ES-I3 (cell line): ENCODE measurements at regions not wholly inside any gene's neighbourhood (a gene's known extent, or its start where the extent isn't known, plus 50 kb on each side); places are given as distances from the start of the nearest gene placed in this dataset.
"Not testable (repeated sequence)": the region's sequence is repeated elsewhere in the genome, so short reads cannot be mapped to it uniquely, and the experiment has no call there.

Source experiments
- H3K36me3 ChIP-seq: 2 replicates; pipeline ENCODE4 v1.6.1; 2013; ENCODE audit warnings: mild to moderate bottlenecking, low read length, control low read depth, moderate library complexity; ENCODE audit not compliant: insufficient read depth
- H3K4me1 ChIP-seq: 2 replicates; pipeline ENCODE4 v1.6.1; 2013; ENCODE audit warnings: mild to moderate bottlenecking, control low read depth, low read length; ENCODE audit not compliant: insufficient read depth
- H3K9ac ChIP-seq: 2 replicates; pipeline ENCODE4 v1.6.1; 2013; ENCODE audit warnings: low read depth, mild to moderate bottlenecking, low read length, moderate library complexity
- H3K9me3 ChIP-seq: 2 replicates; pipeline ENCODE4 v1.6.1; 2013; ENCODE audit warnings: mild to moderate bottlenecking, low read length, moderate library complexity; ENCODE audit not compliant: control insufficient read depth, insufficient read depth

DNA sequence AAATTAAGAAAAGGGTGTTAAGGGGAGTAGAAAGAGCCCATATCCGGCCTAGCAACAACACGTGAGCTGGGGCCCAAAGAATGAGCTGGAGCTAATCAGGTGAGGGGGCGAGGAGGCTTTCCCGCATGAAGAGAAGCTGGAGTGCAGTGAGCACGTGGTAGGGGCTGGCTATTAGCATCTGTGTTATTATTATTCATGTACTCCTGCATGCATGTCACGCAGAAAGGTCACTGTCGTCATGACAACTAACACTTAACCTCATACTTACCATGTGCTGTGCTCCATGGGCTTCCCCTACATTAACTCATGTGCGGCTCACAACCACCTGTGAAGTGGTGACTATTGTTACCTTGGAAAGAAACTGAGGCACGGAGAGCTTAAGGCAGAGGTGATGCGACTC is 227.6 kb upstream of the UBL3 start:
- H3K4me1 ChIP-seq, result 0 out of 2 replicates have a peak, but pooled peaks cover 2% of the 10 kb centered on the region
- peaks cover 6% of the 10 kb centered on the region; the same call in 1 of the 2 replicates for H3K9me3 ChIP-seq
- no peaks in the 10 kb centered on the region for H3K36me3 ChIP-seq
- no peak overlapping the region for H3K9ac ChIP-seq

DNA sequence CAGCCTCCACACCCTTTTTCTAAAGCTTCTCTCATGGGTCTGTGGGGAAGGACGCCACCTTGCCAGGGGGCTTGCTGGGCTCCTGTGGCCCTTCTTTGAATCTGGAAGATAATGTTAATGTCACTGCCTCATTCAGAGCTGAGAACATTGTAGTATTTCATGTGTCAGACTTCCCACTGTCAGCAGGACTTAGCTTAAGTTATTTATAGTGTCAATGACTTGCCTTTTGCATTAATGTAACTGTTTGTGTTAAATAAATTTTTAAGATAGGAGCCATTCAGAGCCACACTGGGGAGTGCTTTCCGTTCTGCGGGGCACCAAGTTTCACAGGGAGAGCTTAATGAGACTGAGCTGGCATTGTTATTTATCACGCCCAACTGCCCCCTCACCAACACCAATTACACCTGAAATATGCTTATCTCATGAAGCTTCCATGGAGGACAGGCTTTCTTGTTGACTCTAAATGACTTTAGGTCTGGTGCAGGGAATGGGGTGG is 226.9 kb upstream of the UBL3 start:
- Histone ChIP-seq H3K36me3 (no peaks in the 10 kb centered on the region), H3K9me3 (0 out of 2 replicates have a peak, but pooled peaks cover 4% of the 10 kb centered on the region), H3K9ac (no peak overlapping the region), H3K4me1 (0 out of 2 replicates have a peak, but pooled peaks cover 2% of the 10 kb centered on the region)

DNA sequence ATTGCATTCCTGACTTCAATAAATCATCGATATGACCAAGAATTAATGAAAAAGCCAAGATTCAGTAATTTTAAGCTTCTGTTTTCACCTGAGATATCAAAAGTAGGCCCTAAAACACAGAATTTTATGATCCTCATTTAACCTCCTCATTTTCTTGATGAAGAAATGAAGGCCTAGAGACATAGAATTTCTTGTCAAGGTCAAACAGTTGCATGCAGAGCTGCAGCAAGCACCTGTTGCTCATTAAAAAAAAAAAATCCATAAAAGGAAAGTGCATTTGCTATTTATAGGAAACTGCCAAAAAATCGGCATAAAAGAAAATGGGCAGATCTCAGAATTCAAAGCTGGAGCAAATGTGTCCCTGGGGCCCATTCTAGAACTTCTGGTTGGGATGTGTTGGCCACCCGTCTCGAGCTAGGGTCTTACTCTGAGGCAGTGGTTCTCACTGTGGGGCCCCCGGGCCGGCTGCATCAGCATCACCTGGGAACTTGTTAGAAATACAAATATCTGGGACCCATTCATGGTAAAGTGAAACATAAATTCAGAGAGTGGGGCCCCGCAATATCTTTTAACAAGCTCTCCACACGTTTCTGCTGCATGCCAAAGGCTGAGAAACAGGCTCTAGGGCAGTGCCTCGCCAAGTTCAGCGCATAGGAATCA is 224.7 kb upstream of the UBL3 start:
- Histone ChIP-seq H3K9ac (no peak overlapping the region), H3K9me3 (0 out of 2 replicates have a peak, but pooled peaks cover under 1% of the 10 kb centered on the region), H3K36me3 (no peaks in the 10 kb centered on the region), H3K4me1 (0 out of 2 replicates have a peak, but pooled peaks cover 2% of the 10 kb centered on the region)

DNA sequence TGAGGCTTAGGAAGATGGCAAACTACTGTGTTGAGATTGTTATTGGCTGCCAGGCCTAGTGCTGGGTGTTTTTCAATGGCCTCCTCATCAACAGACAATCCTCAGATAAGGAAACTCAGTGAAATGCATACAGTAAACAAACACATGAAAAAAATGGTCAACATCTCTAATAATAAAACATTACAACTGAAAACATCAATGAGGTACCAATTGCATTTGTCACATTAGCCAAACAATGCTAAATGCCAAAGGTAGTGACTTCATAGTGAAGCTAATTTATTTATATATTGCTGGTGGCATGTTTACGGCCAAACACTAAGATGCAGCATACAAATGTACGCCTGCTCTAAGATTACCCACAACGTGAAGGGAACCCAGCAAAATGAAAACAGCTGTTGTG is 224.0 kb upstream of the UBL3 start:
- Histone ChIP-seq H3K9me3 (no peaks in the 10 kb centered on the region), H3K36me3 (no peaks in the 10 kb centered on the region), H3K4me1 (0 out of 2 replicates have a peak, but pooled peaks cover 2% of the 10 kb centered on the region), H3K9ac (no peak overlapping the region)

DNA sequence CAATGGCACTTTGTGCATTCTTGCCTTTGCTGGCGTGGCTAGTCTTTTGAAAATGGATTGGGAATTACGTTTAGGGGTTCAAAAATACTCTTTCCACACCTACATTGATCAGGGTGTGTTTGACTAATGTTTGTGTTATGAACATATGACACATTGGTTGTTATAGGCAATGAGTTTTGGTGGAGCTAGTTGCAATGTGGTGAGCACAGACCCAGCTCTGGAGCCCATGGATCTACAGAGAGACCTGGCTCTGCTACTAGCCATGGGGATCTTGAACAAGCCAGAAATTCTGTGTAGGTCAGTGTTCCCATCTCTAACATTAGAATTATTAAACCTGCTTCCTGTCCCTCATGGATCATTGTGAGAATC is 222.4 kb upstream of the UBL3 start:
- no peaks in the 10 kb centered on the region for H3K4me1 ChIP-seq
- H3K9me3 ChIP-seq, result no peaks in the 10 kb centered on the region
- no peaks in the 10 kb centered on the region for H3K36me3 ChIP-seq

DNA sequence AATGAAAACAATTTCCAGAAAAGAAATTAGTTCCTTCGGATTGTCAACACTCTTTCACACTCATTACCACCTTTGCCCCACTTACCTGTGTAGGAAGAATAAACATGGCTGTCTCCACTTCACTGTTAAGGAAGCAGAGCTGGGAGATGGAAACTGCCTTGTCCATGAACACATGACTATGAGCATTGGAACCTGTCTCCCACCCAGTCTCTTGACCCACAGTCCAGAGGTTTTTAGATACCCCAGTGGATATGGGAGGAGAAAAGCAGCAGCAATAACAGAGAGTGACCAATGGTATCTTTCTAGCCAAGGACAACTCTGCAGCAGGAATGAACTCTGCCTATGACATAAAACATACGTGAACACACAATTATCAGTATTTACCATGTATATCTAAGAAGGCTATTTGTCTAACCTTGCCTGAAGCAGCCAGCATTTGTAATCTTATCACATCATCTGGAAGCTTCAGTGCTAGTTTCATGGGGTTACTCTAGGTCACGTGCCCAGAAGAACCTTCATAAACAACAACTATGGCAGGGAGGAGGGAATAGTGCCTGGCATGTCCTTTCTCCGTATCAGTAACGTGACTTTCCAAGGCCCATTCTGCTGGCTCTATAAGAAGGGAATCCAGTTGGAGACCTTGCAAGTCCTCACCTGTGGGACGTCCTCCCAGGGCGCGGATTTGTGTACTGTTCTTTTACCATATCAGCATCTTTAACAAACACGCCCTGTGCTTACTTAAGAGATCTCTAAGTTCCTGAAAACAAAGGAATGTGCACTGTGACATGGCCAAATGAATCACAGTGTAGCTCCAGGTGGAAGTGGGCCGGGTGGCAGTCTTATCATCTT is 221.8 kb upstream of the UBL3 start:
- Histone ChIP-seq H3K9ac (no peak overlapping the region), H3K9me3 (no peaks in the 10 kb centered on the region), H3K4me1 (no peaks in the 10 kb centered on the region), H3K36me3 (no peaks in the 10 kb centered on the region)

More for the DNA sequence above, 222.4 kb upstream of the UBL3 start:
- H3K9ac ChIP-seq, result no peak overlapping the region

DNA sequence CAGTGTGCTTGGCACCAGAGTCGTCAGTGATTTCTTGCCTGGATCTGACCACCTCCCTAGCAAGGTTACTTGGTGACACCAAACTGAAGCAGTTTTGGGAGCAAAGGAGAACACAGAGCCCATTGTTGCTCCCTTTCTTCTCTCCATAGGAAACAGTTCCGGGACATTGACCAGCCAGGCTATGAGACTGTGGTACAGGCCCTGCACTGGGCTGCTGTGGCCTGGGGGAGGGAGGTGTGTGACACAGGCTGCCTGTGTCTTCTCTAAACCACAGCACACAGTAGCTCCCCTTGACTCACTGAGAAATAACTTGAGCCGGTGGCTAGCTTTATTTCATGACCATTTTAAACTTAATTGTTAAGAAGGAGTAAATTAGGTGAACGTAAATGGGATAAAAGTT is 214.8 kb upstream of the UBL3 start:
- Histone ChIP-seq H3K36me3 (no peaks in the 10 kb centered on the region), H3K4me1 (no peaks in the 10 kb centered on the region), H3K9me3 (no peaks in the 10 kb centered on the region; the same call in 1 of the 2 replicates), H3K9ac (no peak overlapping the region)

DNA sequence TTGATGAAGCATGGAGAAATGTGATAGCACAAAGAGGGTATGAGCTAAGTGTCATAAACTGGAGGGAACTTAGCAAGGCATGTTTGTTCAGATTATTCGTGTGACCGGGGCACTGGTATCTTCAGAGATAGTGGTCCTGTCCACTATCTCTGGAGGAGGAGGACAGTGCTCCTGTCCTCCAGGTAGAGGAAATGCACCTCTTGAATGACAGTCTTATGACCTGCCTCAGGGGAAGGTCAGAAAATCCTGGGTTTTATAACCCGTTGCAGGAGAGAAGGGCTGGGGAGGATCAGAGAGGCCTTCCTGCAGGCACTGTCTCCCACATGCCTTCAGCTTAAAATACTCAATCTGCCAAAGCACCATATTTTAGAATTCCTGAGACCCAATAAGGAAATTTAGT is 213.5 kb upstream of the UBL3 start:
- Histone ChIP-seq H3K9ac (no peak overlapping the region), H3K4me1 (no peaks in the 10 kb centered on the region), H3K36me3 (no peaks in the 10 kb centered on the region), H3K9me3 (no peaks in the 10 kb centered on the region; the same call in 1 of the 2 replicates)

DNA sequence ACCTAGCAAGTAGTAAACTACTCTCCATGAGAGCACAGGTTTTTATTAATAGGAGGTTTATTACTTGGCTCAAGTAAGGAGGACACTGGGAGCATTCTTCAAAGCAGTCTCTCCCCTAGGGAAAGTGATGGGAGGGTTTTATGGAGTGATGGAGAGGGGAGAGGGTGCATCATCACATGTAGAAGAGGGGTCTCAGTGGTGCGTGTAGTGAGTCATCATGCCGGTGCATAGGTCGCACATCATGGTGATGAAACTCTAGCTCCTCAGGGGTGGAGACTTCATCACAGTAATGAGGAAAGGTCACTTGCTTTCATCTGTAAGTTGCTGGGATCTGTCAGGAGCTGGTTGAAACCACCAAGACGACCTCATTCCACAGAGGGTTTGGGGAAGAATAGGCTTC is 210.8 kb upstream of the UBL3 start:
- no peak overlapping the region for H3K9ac ChIP-seq
- H3K9me3 ChIP-seq, result peaks cover 5% of the 10 kb centered on the region; the same call in 1 of the 2 replicates
- no peaks in the 10 kb centered on the region for H3K4me1 ChIP-seq
- H3K36me3 ChIP-seq, result no peaks in the 10 kb centered on the region

DNA sequence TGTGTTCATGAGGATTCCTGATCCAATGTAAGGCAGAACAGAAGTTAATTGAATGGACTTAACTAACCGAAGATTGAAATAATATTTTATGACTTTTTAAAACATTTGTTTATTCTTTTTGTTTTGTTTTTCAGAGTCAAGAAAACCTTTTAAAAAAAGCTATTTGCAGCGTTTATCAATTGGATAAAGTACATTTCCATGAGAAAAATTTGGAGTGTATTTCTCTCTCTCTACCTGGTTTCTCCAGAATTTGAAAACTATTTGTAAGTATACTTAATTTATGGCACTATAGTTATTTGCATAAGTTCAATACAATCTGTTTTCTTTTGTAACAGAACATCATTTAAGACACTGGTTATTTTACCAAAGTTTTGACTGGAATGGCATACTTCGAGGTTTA is 208.0 kb upstream of the UBL3 start:
- Histone ChIP-seq H3K9me3 (peaks cover 5% of the 10 kb centered on the region; the same call in 1 of the 2 replicates), H3K9ac (no peak overlapping the region), H3K4me1 (no peaks in the 10 kb centered on the region), H3K36me3 (no peaks in the 10 kb centered on the region)

DNA sequence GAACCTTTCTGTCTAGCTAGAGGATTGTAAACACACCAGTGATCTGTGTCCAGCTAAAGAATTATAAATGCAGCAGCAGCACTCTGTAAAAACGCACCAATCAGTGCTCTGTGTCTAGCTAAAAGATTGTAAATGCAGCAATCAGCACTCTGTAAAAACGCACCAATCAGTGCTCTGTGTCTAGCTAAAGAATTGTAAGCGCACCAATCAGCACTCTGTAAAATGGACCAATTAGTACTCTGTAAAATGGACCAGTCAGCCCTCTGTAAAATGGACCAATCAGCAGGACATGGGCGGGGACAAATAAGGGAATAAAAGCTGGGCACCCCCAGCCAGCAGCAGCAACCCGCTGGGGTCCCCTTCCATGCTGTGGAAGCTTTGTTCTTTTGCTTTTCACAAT is 204.1 kb upstream of the UBL3 start:
- H3K4me1 ChIP-seq, result peaks cover 17% of the 10 kb centered on the region
- not testable (repeated sequence) for H3K36me3 ChIP-seq, H3K9me3 ChIP-seq, H3K9ac ChIP-seq

DNA sequence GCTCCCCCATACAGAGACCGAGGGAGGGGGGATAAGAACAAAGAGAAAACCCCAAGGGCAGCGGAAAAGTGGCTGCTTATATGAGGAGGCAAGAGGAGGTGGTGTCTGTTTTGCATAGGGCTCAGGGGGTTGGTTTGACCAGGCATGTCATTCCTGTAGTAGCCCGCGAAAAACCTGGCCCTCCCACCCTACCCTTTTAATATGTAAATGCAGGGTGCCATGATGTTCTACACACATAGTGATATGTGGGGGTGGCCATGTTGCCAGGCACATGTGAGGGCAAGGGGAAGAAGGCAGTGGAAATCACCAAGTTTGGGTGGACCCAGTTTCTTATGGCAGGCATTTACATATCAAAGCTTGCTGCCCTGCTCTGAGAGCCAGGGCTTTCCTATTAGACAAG is 203.5 kb upstream of the UBL3 start:
- peak overlapping the region; percentile 26; the same call in 1 of the 2 replicates for H3K9ac ChIP-seq
- H3K4me1 ChIP-seq, result peaks cover 17% of the 10 kb centered on the region

DNA sequence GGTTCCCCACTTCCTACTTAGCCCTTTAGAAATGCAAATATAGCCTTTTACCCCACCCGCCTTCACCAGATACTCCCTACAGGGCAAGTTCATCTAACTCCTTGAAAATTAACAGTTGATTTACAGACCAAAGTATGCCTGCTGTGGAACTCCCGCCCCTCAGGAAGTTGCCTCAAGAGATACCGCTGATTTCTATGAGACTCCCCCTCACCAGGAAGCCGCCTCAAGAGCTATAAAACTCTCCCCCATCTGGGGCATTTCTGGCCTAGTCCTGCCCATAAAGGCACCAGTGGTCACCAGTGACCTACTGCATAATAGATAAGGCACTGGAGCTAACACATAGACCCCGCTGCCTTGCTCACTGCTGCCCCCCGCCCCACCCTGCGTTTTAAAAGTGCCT is 201.7 kb upstream of the UBL3 start:
- Histone ChIP-seq H3K9me3 (no peaks in the 10 kb centered on the region), H3K9ac (peak overlapping the region; percentile 7), H3K36me3 (no peaks in the 10 kb centered on the region), H3K4me1 (peaks cover 17% of the 10 kb centered on the region)

More for the DNA sequence above, 203.5 kb upstream of the UBL3 start:
- Histone ChIP-seq H3K36me3 (no peaks in the 10 kb centered on the region), H3K9me3 (peaks cover 5% of the 10 kb centered on the region; the same call in 1 of the 2 replicates)

DNA sequence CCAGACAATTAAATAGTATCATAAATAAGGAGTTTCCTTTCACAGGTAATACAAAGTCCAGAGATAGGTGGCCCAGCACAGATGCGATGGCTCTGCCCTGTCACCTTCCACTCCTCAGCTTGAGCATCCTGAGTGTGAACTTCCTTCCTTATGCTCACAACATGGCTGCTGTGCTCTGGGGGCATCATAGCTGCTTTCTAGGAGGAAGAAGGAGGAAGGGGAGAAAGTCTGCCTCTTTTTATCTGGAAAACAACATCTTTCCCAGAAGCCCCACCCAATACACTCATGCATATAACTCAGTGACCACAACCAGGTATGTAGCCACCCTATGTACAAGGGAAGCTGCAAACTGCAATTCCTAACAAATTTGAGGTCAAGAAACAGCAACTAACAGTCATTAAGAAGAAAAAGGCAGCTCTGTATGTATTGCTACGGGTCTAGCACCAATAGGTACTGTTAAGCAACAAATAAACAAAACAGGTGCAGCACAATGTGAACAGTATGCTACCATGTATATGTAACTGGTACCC is 201.2 kb upstream of the UBL3 start:
- peaks cover 17% of the 10 kb centered on the region for H3K4me1 ChIP-seq
- H3K9ac ChIP-seq, result no peak overlapping the region

More for the DNA sequence above, 201.2 kb upstream of the UBL3 start:
- no peaks in the 10 kb centered on the region for H3K9me3 ChIP-seq
- H3K36me3 ChIP-seq, result no peaks in the 10 kb centered on the region
